HG02870 (cell line): ENCODE measurements at regions not wholly inside any gene's neighbourhood (a gene's known extent, or its start where the extent isn't known, plus 50 kb on each side); places are given as distances from the start of the nearest gene placed in this dataset.
"Not testable (repeated sequence)": the region's sequence is repeated elsewhere in the genome, so short reads cannot be mapped to it uniquely, and the experiment has no call there.

ENCODE experiments used
- ATAC-seq: cut with Tn5 transposase; IDR thresholded peaks from one replicate; pipeline ENCODE4 v1.9.1; 2021; ENCODE audit warnings: mild to moderate bottlenecking, moderate library complexity; ENCODE audit not compliant: unreplicated experiment

GRCh38 chrX:13223868-13224567, 95.8 kb downstream of the ATXN3L start:
- ATAC-seq = no peak

- ATAC-seq = no peak
These were observed 98.9 kb downstream of the ATXN3L start for GRCh38 chrX:13220916-13221315.

- no peak for ATAC-seq
These were observed 99.7 kb downstream of the ATXN3L start for GRCh38 chrX:13219991-13220764.

GRCh38 chrX:13218758-13219157, 101.1 kb downstream of the ATXN3L start:
- no peak for ATAC-seq

- ATAC-seq = no peak
These were observed 103.7 kb downstream of the ATXN3L start for GRCh38 chrX:13216139-13216538.

GRCh38 chrX:13215729-13216128, 104.1 kb downstream of the ATXN3L start:
- no peak for ATAC-seq

GRCh38 chrX:13212191-13212651, 107.6 kb downstream of the ATXN3L start:
- no peak for ATAC-seq

- ATAC-seq = not testable (repeated sequence)
These were observed 109.7 kb downstream of the ATXN3L start for GRCh38 chrX:13210142-13210541.

- ATAC-seq = not testable (repeated sequence)
These were observed 110.1 kb downstream of the ATXN3L start for GRCh38 chrX:13209704-13210103.

GRCh38 chrX:13208281-13208935, 111.4 kb downstream of the ATXN3L start:
- ATAC-seq = no peak

- ATAC-seq = no peak
These were observed 116.6 kb downstream of the ATXN3L start for GRCh38 chrX:13203271-13203670.

GRCh38 chrX:13201605-13202219, 118.1 kb downstream of the ATXN3L start:
- no peak for ATAC-seq

- no peak for ATAC-seq
These were observed 119.5 kb downstream of the ATXN3L start for GRCh38 chrX:13200398-13200797.

- no peak for ATAC-seq
These were observed 121.1 kb downstream of the ATXN3L start for GRCh38 chrX:13198762-13199064.

GRCh38 chrX:13198056-13198761, 121.6 kb downstream of the ATXN3L start:
- ATAC-seq = no peak

GRCh38 chrX:13196782-13197181, 123.1 kb downstream of the ATXN3L start:
- no peak for ATAC-seq

- no peak for ATAC-seq
These were observed 124.5 kb downstream of the ATXN3L start for GRCh38 chrX:13195340-13195739.

- no peak for ATAC-seq
These were observed 125.4 kb downstream of the ATXN3L start for GRCh38 chrX:13194291-13195103.

GRCh38 chrX:13190051-13190450, 129.8 kb downstream of the ATXN3L start:
- ATAC-seq = no peak

GRCh38 chrX:13189380-13189779, 130.5 kb downstream of the ATXN3L start:
- ATAC-seq = no peak
